ENCODE measurements at regions not wholly inside any gene's neighbourhood (a gene's known extent, or its start where the extent isn't known, plus 50 kb on each side); places are given as distances from the start of the nearest gene placed in this dataset.

DNA sequence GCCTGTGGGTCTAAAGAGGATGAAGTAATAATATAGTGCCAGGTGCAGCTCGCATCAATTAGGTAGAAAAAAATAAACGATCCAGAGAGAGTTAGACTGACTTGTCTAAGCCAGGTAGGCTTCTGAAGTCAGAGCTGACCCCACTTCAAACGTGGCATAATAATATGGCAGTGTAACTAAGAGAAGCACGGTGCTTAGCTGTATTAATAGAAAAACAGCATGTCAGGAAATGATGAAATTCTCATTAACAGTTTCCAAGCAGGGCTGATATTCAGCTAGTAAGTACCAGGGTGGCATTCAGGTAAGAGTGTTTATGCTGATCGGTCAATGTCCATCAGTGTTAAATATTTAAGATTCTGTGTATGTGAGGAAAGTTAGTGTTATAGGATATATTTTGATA is 145.8 kb upstream of the SAMSN1 start:
- ChIA-PET POLR2A (interaction anchor here (0.9 to 1.2 kb wide), 2 partner anchors 17 to 19 kb away, joined by 4 to 6 read pairs; no protein-coding TSS in a partner anchor), CTCF (ENCODE audit: low intra/inter-chr PET ratio) (no interaction called here)
- Histone ChIP-seq H3K9me3 (replicated peaks; ENCODE audit: control insufficient read depth, insufficient read depth, low read depth, low read length) (no peaks in the 10 kb centered on the region), H3K9me1 (ENCODE audit: control insufficient read depth, insufficient read depth, low read length) (no peaks in the 10 kb centered on the region), H3K4me1 (replicated peaks in 1 of 2; ENCODE audit: control insufficient read depth in 2 of 2, insufficient read depth in 2 of 2, low read length in 2 of 2) (peaks cover 2 to 14% of the 10 kb centered on the region in 2 experiments; a peak in 1 of 5 replicates), H3K27ac (ENCODE audit: extremely low read depth, low read depth, low read length) (no peak overlapping the region), H2AFZ (ENCODE audit: low read depth, low read length) (no peak overlapping the region), H3K4me3 (no peak overlapping the region), H3K27me3 (ENCODE audit: control insufficient read depth in 2 of 2, insufficient read depth in 2 of 2, low read length in 2 of 2) (no peaks in the 10 kb centered on the region), H3K9ac (ENCODE audit: insufficient read depth in 1 of 2, low read depth in 2 of 2, low read length in 2 of 2) (no peak overlapping the region), H3K79me2 (ENCODE audit: control insufficient read depth, insufficient read depth, low read length) (no peaks in the 10 kb centered on the region), H3K4me2 (ENCODE audit: insufficient read depth, low read length) (no peak overlapping the region), H4K20me1 (replicated peaks; ENCODE audit: control insufficient read depth, insufficient read depth, low read length) (no peaks in the 10 kb centered on the region), H3K36me3 (ENCODE audit: control insufficient read depth, insufficient read depth, low read length) (no peaks in the 10 kb centered on the region)
- WGBS (ENCODE audit: insufficient coverage, low coverage, missing lambda C conversion rate): 64% methylated on average over 5 of the region's 5 CpGs
- DNase-seq (ENCODE audit: extremely low read depth in 1 of 4, low spot score in 3 of 4): no peak
- in situ Hi-C loops (cut with MboI): no loop called here
- BruUV-seq (replicated peaks): no TSS peak
- no peak for TF ChIP-seq ZBTB1 (CRISPR knock-in tag; IDR thresholded peaks at IDR 0.05; ENCODE audit: borderline replicate concordance, low read depth)
- no peak for TF ChIP-seq NCOA1 (IDR thresholded peaks at IDR 0.05; ENCODE audit: low read depth)
- TF ChIP-seq, protein P1, sequence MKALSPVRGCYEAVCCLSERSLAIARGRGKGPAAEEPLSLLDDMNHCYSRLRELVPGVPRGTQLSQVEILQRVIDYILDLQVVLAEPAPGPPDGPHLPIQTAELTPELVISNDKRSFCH (CRISPR knock-in tag; IDR thresholded peaks at IDR 0.05): no peak
- TF ChIP-seq, protein P1 (tag; IDR thresholded peaks at IDR 0.05): 0 out of 2 replicates have a peak, but pooled peaks have one; percentile 23
- TF ChIP-seq, protein P2, sequence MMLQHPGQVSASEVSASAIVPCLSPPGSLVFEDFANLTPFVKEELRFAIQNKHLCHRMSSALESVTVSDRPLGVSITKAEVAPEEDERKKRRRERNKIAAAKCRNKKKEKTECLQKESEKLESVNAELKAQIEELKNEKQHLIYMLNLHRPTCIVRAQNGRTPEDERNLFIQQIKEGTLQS (IDR thresholded peaks at IDR 0.05): 0 out of 2 replicates have a peak, but pooled peaks have one; percentile 17
- TF ChIP-seq, protein P2 (CRISPR knock-in tag; conservative IDR thresholded peaks at IDR 0.05): no peak
- FAIRE-seq: no peak
- no peak for ATAC-seq
- intact Hi-C loops (cut with micrococcal nuclease): no loop called here

Data from K562 (cell line).